ENCODE measurements at regions not wholly inside any gene's neighbourhood (a gene's known extent, or its start where the extent isn't known, plus 50 kb on each side); places are given as distances from the start of the nearest gene placed in this dataset.
A peak's percentile ranks its signal among the peaks of the same experiment; 100 is the strongest.

GRCh38 chr12:124510301-124510970 lies 57.0 kb downstream of the NCOR2 start:
- TF ChIP-seq CTCF (IDR thresholded peaks at IDR 0.05): peak in 1 of 4 experiments; percentile 5
- no peak for TF ChIP-seq POLR2A (IDR thresholded peaks at IDR 0.05)
- TF ChIP-seq POLR2AphosphoS5 (IDR thresholded peaks at IDR 0.05): no peak
